ENCODE measurements at regions not wholly inside any gene's neighbourhood (a gene's known extent, or its start where the extent isn't known, plus 50 kb on each side); places are given as distances from the start of the nearest gene placed in this dataset.

GRCh38 chr9:108396193-108396592 lies 459.6 kb downstream of the ACTL7B start:
- no peak for TF ChIP-seq CTCF (tag by site-specific recombination; IDR thresholded peaks at IDR 0.05)
- no peak for TF ChIP-seq ZNF621 (tag by site-specific recombination; IDR thresholded peaks at IDR 0.05)
- no peak for TF ChIP-seq ZNF184 (tag by site-specific recombination; IDR thresholded peaks at IDR 0.05)
- TF ChIP-seq ZNF354C (tag by site-specific recombination; IDR thresholded peaks at IDR 0.05; ENCODE audit: borderline replicate concordance, low read depth): no peak
